ENCODE measurements at regions not wholly inside any gene's neighbourhood (a gene's known extent, or its start where the extent isn't known, plus 50 kb on each side); places are given as distances from the start of the nearest gene placed in this dataset.

- TF ChIP-seq, protein P1, sequence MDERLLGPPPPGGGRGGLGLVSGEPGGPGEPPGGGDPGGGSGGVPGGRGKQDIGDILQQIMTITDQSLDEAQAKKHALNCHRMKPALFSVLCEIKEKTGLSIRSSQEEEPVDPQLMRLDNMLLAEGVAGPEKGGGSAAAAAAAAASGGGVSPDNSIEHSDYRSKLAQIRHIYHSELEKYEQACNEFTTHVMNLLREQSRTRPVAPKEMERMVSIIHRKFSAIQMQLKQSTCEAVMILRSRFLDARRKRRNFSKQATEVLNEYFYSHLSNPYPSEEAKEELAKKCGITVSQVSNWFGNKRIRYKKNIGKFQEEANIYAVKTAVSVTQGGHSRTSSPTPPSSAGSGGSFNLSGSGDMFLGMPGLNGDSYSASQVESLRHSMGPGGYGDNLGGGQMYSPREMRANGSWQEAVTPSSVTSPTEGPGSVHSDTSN (CRISPR knock-in tag; IDR thresholded peaks at IDR 0.05; ENCODE audit: low read depth) = no peak
- TF ChIP-seq, protein P1 (tag; conservative IDR thresholded peaks at IDR 0.05; ENCODE audit: low read depth) = 0 out of 2 replicates have a peak, but pooled peaks have one; percentile 14
- TF ChIP-seq ZNF444 (CRISPR knock-in tag; IDR thresholded peaks at IDR 0.05) (no peak), HMG20A (CRISPR knock-in tag; conservative IDR thresholded peaks at IDR 0.05) (no peak), CXXC5 (CRISPR knock-in tag; IDR thresholded peaks at IDR 0.05) (no peak), TEAD4 (IDR thresholded peaks at IDR 0.05; ENCODE audit: low read length) (peak; percentile 34; the same call in 1 of the 2 replicates), TEAD4 (CRISPR knock-in tag; IDR thresholded peaks at IDR 0.05; ENCODE audit: borderline replicate concordance) (no peak), BRF1 (IDR thresholded peaks at IDR 0.05; ENCODE audit: borderline replicate concordance, extremely low read depth, insufficient read length) (no peak), SOX6 (IDR thresholded peaks at IDR 0.05) (peak; percentile 54), ETS2 (tag; IDR thresholded peaks at IDR 0.05; ENCODE audit: borderline replicate concordance, poor library complexity, severe bottlenecking) (no peak), ZNF3 (CRISPR knock-in tag; IDR thresholded peaks at IDR 0.05) (no peak), MYNN (IDR thresholded peaks at IDR 0.05) (no peak), MYNN (CRISPR knock-in tag; IDR thresholded peaks at IDR 0.05) (no peak), PTTG1 (tag; IDR thresholded peaks at IDR 0.05; ENCODE audit: low read depth) (no peak), CREBBP (IDR thresholded peaks at IDR 0.05; ENCODE audit: low read depth, low read length) (no peak), HLTF (IDR thresholded peaks at IDR 0.05) (peak; percentile 58; the same call in 1 of the 2 replicates), KAT8 (IDR thresholded peaks at IDR 0.05; ENCODE audit: low read depth) (no peak), FOS (IDR thresholded peaks at IDR 0.05; ENCODE audit: extremely low read depth, insufficient read length) (no peak), ZNF384 (IDR thresholded peaks at IDR 0.05; ENCODE audit: low read depth, low read length) (peak; percentile 40; the same call in 1 of the 2 replicates), ETV5 (CRISPR knock-in tag; IDR thresholded peaks at IDR 0.05; ENCODE audit: low read depth) (no peak), FOSL1 (tag; conservative IDR thresholded peaks at IDR 0.05) (peak; percentile 86)
- TF ChIP-seq, protein P2, sequence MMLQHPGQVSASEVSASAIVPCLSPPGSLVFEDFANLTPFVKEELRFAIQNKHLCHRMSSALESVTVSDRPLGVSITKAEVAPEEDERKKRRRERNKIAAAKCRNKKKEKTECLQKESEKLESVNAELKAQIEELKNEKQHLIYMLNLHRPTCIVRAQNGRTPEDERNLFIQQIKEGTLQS (IDR thresholded peaks at IDR 0.05) = peak; percentile 61; the same call in 1 of the 2 replicates
- TF ChIP-seq, protein P2 (CRISPR knock-in tag; conservative IDR thresholded peaks at IDR 0.05) = no peak
- TF ChIP-seq, protein P3, sequence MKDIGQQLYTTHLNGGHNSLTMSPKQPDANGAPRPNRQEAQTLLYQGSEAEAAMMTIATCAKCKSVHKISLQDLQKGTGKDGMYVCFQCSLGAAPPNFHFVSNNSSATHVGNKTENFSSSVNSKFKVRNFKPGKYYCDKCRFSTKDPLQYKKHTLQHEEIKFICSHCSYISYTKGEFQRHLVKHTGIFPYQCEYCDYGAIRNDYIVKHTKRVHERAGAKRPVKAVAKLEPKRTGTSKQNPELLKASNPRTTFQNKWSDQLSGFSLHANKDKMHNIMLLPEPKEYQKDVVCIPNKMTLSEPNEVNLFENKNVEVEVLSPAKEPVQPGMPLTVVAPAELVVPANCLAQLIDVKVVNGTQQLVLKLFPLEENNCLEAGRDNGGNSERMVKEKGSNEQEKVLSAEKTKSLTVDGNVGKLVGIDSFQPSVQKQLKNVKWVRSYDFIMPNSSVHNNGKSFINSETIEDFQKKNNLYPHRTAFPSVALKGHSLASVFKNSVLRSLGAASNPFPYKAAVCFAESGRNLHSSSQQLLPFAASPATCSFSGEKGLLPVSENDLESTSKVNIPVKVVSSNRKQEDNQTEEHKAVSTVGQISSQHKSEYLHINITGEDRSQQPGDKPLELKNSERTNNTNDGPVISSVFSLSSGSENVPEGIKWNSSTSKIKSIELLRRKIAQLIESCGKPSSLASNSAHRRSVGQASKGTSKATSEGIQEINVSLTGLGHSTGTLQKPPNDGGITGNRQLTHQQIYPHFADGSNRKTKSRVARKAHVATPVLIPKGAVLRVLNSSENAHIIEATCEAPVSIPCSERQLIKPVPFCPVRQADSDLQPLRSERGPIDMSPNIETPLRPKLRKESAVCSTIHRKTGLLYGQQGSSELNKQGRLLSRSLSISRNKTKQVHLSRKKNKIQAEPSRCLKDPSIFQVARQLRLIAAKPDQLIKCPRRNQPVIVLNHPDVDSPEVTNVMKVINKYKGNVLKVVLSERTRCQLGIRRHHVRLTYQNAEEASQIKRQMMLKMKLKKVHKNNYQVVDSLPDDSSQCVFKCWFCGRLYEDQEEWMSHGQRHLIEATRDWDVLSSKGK (CRISPR knock-in tag; IDR thresholded peaks at IDR 0.05) = no peak
These were observed 182.5 kb upstream of the NR3C1 start (continued) for GRCh38 chr5:143585970-143586369.

All from K562 (cell line).